Activated T-helper 1 cell treated with anti-CD3 and anti-CD28 coated beads, Interleukin-12 subunit alpha, Interleukin-12 subunit beta, Interleukin-2, Interleukin-4 antibody, amounts not matched to agents 30 ng/mL and 10 ng/mL and 1 ng/mL, durations not matched to agents 14 hours and 24 hours and 36 hours (primary cell): ENCODE measurements at regions not wholly inside any gene's neighbourhood (a gene's known extent, or its start where the extent isn't known, plus 50 kb on each side); places are given as distances from the start of the nearest gene placed in this dataset.

ENCODE experiments used
- DNase-seq: peaks from one replicate; pipeline ENCODE4 v3.0.0; 2021; ENCODE audit warnings: low spot score
- H3K27ac Mint-ChIP-seq: one replicate; pipeline ENCODE4 v1.8.0; 2021; ENCODE audit warnings: mild to moderate bottlenecking, mixed read lengths
- H3K27me3 Mint-ChIP-seq: one replicate; pipeline ENCODE4 v1.8.0; 2022; ENCODE audit warnings: mild to moderate bottlenecking, moderate library complexity, mixed read lengths; ENCODE audit not compliant: insufficient read depth
- H3K36me3 Mint-ChIP-seq: one replicate; pipeline ENCODE4 v1.8.0; 2021; ENCODE audit warnings: low read depth, mixed read lengths
- H3K4me1 Mint-ChIP-seq: one replicate; pipeline ENCODE4 v1.8.0; 2021; ENCODE audit warnings: low read depth, mixed read lengths
- H3K4me3 Mint-ChIP-seq: one replicate; pipeline ENCODE4 v1.8.0; 2021; ENCODE audit warnings: mild to moderate bottlenecking, moderate library complexity, mixed read lengths
- H3K9me3 Mint-ChIP-seq: one replicate; pipeline ENCODE4 v1.8.0; 2021; ENCODE audit warnings: mixed read lengths
- intact Hi-C: fragments of 100-400 bp; cut with micrococcal nuclease; formaldehyde crosslinking; loops from one replicate; pipeline ENCODE4 v1.15.1; 2024

DNA sequence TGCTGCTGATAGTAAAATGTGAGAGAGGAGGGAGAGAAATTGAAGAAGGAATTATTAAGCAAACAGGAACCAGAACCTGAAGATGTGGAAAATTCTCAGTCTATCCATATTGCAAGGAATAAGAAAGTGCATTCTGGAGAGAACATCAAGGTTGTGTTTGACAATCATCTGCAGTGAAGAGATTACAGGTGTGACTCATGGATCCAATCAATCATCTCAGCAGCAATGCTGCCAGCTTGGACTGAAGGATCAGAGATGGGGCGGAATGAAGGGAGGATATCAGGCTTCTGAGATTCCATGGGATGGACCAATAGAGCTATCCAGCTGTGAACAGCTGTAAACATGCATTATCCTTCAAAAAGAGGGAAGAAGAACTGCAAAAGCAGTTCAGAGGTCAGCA, 247.3 kb downstream of the LPIN1 start:
- Mint-ChIP-seq H3K9me3 (peaks cover 10% of the 10 kb centered on the region), H3K27me3 (peaks cover 24% of the 10 kb centered on the region), H3K4me3 (no peak overlapping the region), H3K4me1 (no peaks in the 10 kb centered on the region), H3K27ac (no peak overlapping the region), H3K36me3 (no peaks in the 10 kb centered on the region)
- intact Hi-C loops, result no loop called here
- DNase-seq, result no peak

DNA sequence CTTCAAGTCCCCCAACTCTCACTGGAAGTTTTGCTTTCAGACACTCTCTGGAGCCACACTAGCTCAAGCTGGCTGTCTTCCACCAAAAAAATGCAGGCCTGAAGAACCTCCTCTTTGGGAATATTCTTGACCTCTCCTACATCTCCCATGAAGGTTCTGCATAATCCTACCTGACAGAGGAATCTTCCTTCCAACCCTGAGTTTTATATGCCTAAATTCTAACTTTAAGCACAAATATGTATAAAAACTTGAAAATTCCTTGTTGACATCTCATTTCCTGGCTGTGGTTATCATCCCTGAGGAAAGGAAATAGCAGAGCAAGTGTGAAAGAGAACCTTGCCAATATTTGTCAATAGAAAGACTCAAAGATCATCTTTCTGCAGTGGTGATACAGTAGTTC, 249.0 kb downstream of the LPIN1 start:
- Mint-ChIP-seq H3K27me3 (peaks cover 29% of the 10 kb centered on the region), H3K36me3 (no peaks in the 10 kb centered on the region), H3K27ac (no peak overlapping the region), H3K4me3 (no peak overlapping the region), H3K4me1 (no peaks in the 10 kb centered on the region), H3K9me3 (peaks cover 14% of the 10 kb centered on the region)
- no peak for DNase-seq
- intact Hi-C loops, result no loop called here

DNA sequence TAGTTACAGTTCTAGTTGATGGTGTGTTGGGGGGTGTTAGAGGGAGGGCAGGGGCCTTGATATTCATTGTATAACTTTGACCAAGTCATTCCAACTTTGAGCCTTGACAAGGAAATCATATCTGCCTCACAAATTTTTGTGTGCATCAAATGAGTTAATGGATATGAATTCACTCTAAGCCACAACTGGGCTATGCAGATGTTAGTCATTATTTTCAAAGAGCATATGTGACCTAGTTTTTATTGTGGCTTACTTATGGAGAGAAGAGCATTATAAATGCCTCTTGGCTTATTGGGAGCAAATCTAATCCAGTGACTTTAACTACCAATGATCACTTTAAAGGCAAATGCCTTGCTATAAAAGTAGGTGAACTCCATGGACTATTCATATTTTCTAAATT, 250.2 kb downstream of the LPIN1 start:
- Mint-ChIP-seq H3K27ac (no peak overlapping the region), H3K27me3 (peaks cover 41% of the 10 kb centered on the region)

DNA sequence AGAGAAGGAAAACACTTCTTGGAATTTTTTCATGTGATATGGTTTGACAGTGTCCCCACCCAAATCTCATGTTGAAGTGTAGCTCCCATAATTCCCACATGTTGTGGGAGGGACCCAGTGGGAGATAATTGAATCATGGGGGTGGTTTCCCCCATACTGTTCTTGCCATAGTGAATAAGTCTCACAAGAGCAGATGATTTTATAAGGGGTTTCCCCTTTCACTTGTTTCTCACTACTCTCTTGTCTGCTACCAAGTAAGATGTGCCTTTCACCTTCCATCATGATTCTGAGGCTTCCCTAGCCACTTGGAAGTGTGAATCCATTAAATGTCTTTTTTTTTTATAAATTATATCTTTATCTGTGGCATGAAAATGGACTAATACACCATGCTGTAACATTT, 250.7 kb downstream of the LPIN1 start:
- H3K4me1 Mint-ChIP-seq, result no peaks in the 10 kb centered on the region
- no peak overlapping the region for H3K27ac Mint-ChIP-seq
- peaks cover 44% of the 10 kb centered on the region for H3K27me3 Mint-ChIP-seq
- no peak for DNase-seq
- no peaks in the 10 kb centered on the region for H3K36me3 Mint-ChIP-seq
- H3K9me3 Mint-ChIP-seq, result peaks cover 21% of the 10 kb centered on the region
- intact Hi-C loops, result no loop called here
- no peak overlapping the region for H3K4me3 Mint-ChIP-seq

More for the DNA sequence above, 250.2 kb downstream of the LPIN1 start:
- Mint-ChIP-seq H3K9me3 (peaks cover 18% of the 10 kb centered on the region), H3K36me3 (no peaks in the 10 kb centered on the region), H3K4me3 (no peak overlapping the region), H3K4me1 (no peaks in the 10 kb centered on the region)
- intact Hi-C loops, result no loop called here
- DNase-seq, result no peak

DNA sequence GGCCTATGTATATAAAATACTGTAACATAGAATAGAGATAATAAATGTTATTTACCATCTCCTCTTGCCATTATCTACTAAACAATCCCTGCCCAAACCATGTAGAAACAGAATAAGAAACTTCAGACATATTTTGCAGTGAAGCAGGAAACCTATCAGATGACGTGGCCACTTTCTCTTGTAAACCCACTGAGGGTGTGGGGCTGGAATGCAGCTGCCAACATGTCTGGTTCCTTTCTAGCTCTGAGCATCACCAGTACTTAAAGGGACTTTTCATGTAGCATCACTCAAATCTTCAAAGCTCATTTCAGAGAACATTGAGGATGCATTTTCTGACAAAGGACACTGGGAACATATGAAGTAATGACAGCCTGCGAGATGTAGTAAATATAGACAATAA, 251.8 kb downstream of the LPIN1 start:
- Mint-ChIP-seq H3K4me1 (no peaks in the 10 kb centered on the region), H3K27ac (no peak overlapping the region), H3K27me3 (peaks cover 50% of the 10 kb centered on the region), H3K9me3 (peaks cover 24% of the 10 kb centered on the region), H3K4me3 (no peak overlapping the region), H3K36me3 (no peaks in the 10 kb centered on the region)
- intact Hi-C loops, result no loop called here
- DNase-seq, result no peak

DNA sequence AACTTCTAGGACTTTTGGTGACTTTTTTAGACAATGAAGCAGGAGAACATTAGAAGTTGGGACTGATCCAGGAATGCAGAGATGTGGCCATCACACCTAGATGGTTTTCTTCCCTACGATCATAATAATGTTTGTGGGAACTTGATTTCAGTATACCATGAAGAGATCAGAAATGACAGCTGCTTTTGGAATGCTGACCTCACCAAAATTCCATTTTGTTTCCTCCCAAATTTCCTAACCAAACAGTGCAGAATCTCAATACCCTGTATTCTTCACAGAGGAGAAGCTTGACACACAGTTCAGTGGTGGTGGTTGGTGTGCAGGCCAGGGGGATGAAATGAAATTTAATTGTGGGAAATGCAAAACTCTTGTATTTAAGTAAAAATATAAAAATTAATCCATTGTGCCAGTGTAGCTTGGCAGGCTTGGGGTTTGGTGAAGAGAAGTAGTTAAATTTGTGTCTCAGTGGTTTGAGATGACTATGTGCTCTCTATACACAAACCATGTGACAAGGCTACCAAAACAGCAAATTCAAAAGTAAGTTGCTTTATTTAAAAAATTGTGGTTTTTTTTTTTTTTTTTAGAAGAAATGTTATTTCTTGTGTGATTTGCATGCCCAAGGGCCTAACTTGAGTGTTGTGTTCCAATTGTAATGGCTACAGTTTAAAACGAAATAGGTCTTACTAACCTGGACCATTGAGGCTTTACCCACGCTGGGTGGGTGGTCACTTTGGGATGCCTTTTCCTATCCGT, 252.4 kb downstream of the LPIN1 start:
- no peak for DNase-seq
- intact Hi-C loops, result no loop called here
- Mint-ChIP-seq H3K27me3 (peaks cover 50% of the 10 kb centered on the region), H3K4me1 (no peaks in the 10 kb centered on the region), H3K36me3 (no peaks in the 10 kb centered on the region), H3K27ac (no peak overlapping the region), H3K9me3 (peaks cover 19% of the 10 kb centered on the region), H3K4me3 (no peak overlapping the region)

DNA sequence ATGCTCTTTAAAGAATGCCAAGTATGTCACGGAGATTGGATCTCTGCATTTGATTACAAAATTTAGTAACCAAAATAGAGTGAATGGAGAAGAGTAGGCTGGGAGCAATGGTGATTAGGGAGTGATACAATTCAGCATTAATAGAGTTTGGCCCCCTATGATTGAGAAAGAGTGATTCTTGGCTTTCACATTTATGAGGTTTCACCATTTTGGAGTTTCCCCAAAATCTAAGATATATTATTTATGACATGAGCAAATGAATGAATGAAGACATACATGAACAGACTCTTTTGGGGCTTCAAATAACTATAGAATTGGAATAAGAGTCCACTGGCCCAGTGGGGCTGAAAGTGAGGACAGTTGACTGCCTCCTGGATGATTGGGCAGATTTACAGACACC, 255.2 kb downstream of the LPIN1 start:
- no peak for DNase-seq
- intact Hi-C loops, result loop anchor here (10.0 kb wide), 1 partner anchor 137 kb away; no protein-coding TSS in a partner anchor
- Mint-ChIP-seq H3K36me3 (no peaks in the 10 kb centered on the region), H3K4me1 (peaks cover 7% of the 10 kb centered on the region), H3K27ac (no peak overlapping the region), H3K9me3 (peaks cover 14% of the 10 kb centered on the region), H3K27me3 (peaks cover 50% of the 10 kb centered on the region), H3K4me3 (no peak overlapping the region)

DNA sequence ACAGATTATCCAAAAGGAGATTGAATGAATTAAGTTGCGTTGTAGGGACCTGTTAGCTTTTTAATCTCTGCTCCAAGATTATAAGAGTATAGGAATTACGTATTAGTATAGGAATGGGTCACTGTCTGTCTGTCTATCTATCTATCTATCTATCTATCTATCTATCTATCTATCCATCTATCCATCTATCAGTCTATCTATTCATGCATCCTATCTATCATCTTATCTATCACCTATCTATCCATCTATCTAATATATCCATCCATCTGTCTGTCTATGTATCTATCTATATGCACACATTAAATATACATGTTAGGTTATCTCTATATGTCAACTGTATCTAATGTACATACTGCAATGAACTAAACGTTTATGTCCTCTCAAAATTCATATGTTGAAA, 255.8 kb downstream of the LPIN1 start:
- intact Hi-C loops, result loop anchor here (10.0 kb wide), 1 partner anchor 137 kb away; no protein-coding TSS in a partner anchor
- Mint-ChIP-seq H3K36me3 (no peaks in the 10 kb centered on the region), H3K27me3 (peaks cover 51% of the 10 kb centered on the region), H3K27ac (no peak overlapping the region), H3K4me1 (peaks cover 7% of the 10 kb centered on the region), H3K9me3 (peaks cover 14% of the 10 kb centered on the region), H3K4me3 (no peak overlapping the region)
- DNase-seq, result no peak

DNA sequence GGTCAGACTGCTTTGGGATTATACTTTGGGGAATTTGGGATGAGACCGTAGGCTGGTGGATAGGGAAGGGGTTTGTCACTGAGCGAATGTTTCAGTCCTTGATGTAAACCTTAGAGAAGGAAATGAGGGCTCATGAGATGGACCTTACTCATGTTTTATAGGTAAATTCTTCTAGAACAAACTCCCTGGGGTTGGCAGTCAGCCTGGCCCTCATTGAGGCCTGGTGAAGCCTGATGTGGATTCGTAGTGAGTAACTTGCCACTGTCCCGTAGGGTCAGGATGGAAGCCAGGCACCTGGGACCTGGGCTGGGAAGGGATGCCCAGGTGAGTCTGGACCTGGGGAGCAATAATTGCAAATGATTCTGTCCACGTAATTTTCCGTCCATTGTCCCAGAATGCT, 258.3 kb downstream of the LPIN1 start:
- Mint-ChIP-seq H3K4me1 (peaks cover 7% of the 10 kb centered on the region), H3K4me3 (no peak overlapping the region), H3K27me3 (peaks cover 56% of the 10 kb centered on the region), H3K36me3 (no peaks in the 10 kb centered on the region), H3K9me3 (peaks cover 14% of the 10 kb centered on the region), H3K27ac (no peak overlapping the region)
- DNase-seq, result no peak
- intact Hi-C loops, result loop anchor here (5.0 to 10.0 kb wide), 3 partner anchors 57 to 498 kb away; no protein-coding TSS in a partner anchor

- intact Hi-C loops, result loop anchor here (1.0 to 10.0 kb wide), 7 partner anchors 59 to 713 kb away; no protein-coding TSS in a partner anchor
- Mint-ChIP-seq H3K27ac (no peak overlapping the region), H3K4me1 (peaks cover 7% of the 10 kb centered on the region), H3K9me3 (peaks cover 6% of the 10 kb centered on the region), H3K27me3 (peaks cover 58% of the 10 kb centered on the region), H3K4me3 (no peak overlapping the region), H3K36me3 (no peaks in the 10 kb centered on the region)
- peak; percentile 45 for DNase-seq
Measured at GRCh38 chr2:12005886-12006681, 259.7 kb downstream of the LPIN1 start.

GRCh38 chr2:12006850-12007249, 260.4 kb downstream of the LPIN1 start:
- no peak for DNase-seq
- no peak overlapping the region for H3K4me3 Mint-ChIP-seq
- peaks cover 53% of the 10 kb centered on the region for H3K27me3 Mint-ChIP-seq
- peaks cover 7% of the 10 kb centered on the region for H3K4me1 Mint-ChIP-seq
- H3K9me3 Mint-ChIP-seq, result peaks cover 6% of the 10 kb centered on the region
- H3K36me3 Mint-ChIP-seq, result no peaks in the 10 kb centered on the region
- H3K27ac Mint-ChIP-seq, result no peak overlapping the region
- intact Hi-C loops, result loop anchor here (1.0 to 10.0 kb wide), 7 partner anchors 60 to 712 kb away; no protein-coding TSS in a partner anchor

DNA sequence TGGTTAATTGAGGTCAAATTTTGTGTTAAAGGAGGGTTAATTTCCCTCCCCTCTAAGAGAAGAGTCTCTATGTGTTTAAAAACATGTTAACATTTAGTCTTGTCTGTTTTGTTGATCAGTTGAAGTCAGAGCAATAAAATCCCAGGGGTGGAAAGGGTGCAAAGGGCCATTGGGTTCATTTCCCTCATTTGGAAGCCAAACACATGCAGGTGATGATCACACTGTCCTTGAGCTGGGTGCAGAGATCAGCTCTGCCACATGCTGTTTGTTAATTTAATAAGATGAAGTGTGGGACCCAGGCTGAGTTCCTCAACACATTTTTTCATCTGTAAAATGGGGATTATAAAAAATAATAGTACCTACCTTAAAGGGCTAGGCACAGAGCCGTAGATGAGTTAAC, 260.9 kb downstream of the LPIN1 start:
- Mint-ChIP-seq H3K27ac (no peak overlapping the region), H3K9me3 (peaks cover 2% of the 10 kb centered on the region), H3K4me3 (no peak overlapping the region), H3K36me3 (no peaks in the 10 kb centered on the region), H3K4me1 (peaks cover 7% of the 10 kb centered on the region), H3K27me3 (peaks cover 54% of the 10 kb centered on the region)
- intact Hi-C loops, result loop anchor here (2.0 to 10.0 kb wide), 5 partner anchors 60 to 712 kb away; no protein-coding TSS in a partner anchor
- DNase-seq, result no peak
